K562 (cell line): ENCODE measurements at regions not wholly inside any gene's neighbourhood (a gene's known extent, or its start where the extent isn't known, plus 50 kb on each side); places are given as distances from the start of the nearest gene placed in this dataset.

Source experiments
- ATAC-seq: fragments of 200-7000 bp; cut with Tn5 transposase; 3 replicates; pipeline ENCODE4 v1.9.1; 2020; ENCODE audit warnings: moderate library complexity
- BruUV-seq: library from RNA; stranded (reverse); fragments of 400-500 nt; replicated peaks from 2 replicates; lab custom pipeline; 2021; lab: Mats Ljungman, UMichigan
- CTCF ChIA-PET: fragments of 300-600 bp; formaldehyde crosslinking; extraction: SDS; loops from one replicate; lab custom pipeline; 2021; ENCODE audit warnings: low intra/inter-chr PET ratio; lab: Yijun Ruan, JAX
- POLR2A ChIA-PET: fragments of 300-600, 350-650 bp; sonication (Branson Sonifier 250); formaldehyde crosslinking; extraction: SDS; loops from one replicate; lab custom pipeline; 2021; ENCODE audit warnings: antibody characterized with exemption, inconsistent platforms; lab: Yijun Ruan, JAX
- DNase-seq, 4 experiments: peaks; one replicate each; pipeline versions ENCODE4 v3.0.0 to v3.0.0-alpha.2; 2011 to 2018; ENCODE audit warnings: low spot score in 3 of 4, mixed read lengths in 3 of 4; ENCODE audit errors: extremely low read depth in 1 of 4
- FAIRE-seq: peaks from 2 replicates; lab custom pipeline; 2011; peaks lifted over from hg19 to GRCh38; lab: Jason Lieb, UNC
- H2AFZ ChIP-seq: 2 replicates; pipeline ENCODE4 v1.6.0; 2011; ENCODE audit warnings: low read depth, low read length, control low read depth, inconsistent platforms
- H3K27ac ChIP-seq: fragments of 200-600 bp; 3 replicates; pipeline ENCODE4 v1.8.0; 2011; ENCODE audit warnings: low read depth, mild to moderate bottlenecking, control low read depth, inconsistent platforms, low read length, moderate library complexity, mixed read lengths; ENCODE audit errors: extremely low read depth
- H3K27me3 ChIP-seq, 2 experiments: fragments of 300-600 bp in 1 of 2; 2 replicates in 1 of 2; 3 replicates in 1 of 2; pipeline versions ENCODE4 v1.6.0 to v1.8.0; 2011; ENCODE audit warnings: inconsistent platforms in 2 of 2, low read length in 2 of 2, mild to moderate bottlenecking in 1 of 2, mixed read lengths in 1 of 2, moderate library complexity in 1 of 2; ENCODE audit not compliant: control insufficient read depth in 2 of 2, insufficient read depth in 2 of 2
- H3K36me3 ChIP-seq: fragments of 300-600 bp; 3 replicates; pipeline ENCODE4 v1.8.0; 2011; ENCODE audit warnings: mild to moderate bottlenecking, low read length, inconsistent platforms; ENCODE audit not compliant: control insufficient read depth, insufficient read depth
- H3K4me1 ChIP-seq, 2 experiments: fragments of 200-600 bp in 1 of 2; replicated peaks in 1 of 2; 2 replicates in 1 of 2; 3 replicates in 1 of 2; pipeline versions ENCODE4 v1.5.1 to v1.8.0; 2011; ENCODE audit warnings: inconsistent platforms in 2 of 2, low read length in 2 of 2, mild to moderate bottlenecking in 1 of 2, mixed read lengths in 1 of 2, moderate library complexity in 1 of 2; ENCODE audit not compliant: control insufficient read depth in 2 of 2, insufficient read depth in 2 of 2
- H3K4me2 ChIP-seq: 2 replicates; pipeline ENCODE4 v1.6.1; 2011; ENCODE audit warnings: low read length, control low read depth, inconsistent platforms, mixed read lengths; ENCODE audit not compliant: insufficient read depth
- H3K4me3 ChIP-seq: fragments of 200-600 bp; sonication (generic), shearing (Covaris generic); 2 replicates; pipeline ENCODE4 v1.5.1; 2016; ENCODE audit warnings: control low read depth, inconsistent platforms
- H3K79me2 ChIP-seq: fragments of 200-600 bp; 3 replicates; pipeline ENCODE4 v1.8.0; 2011; ENCODE audit warnings: low read length, inconsistent platforms; ENCODE audit not compliant: control insufficient read depth, insufficient read depth
- H3K9ac ChIP-seq, 2 experiments: 2 replicates each; pipeline versions ENCODE4 v1.6.0 to v1.6.1; 2011; ENCODE audit warnings: low read depth in 2 of 2, low read length in 2 of 2, control low read depth in 1 of 2, inconsistent platforms in 1 of 2, mild to moderate bottlenecking in 1 of 2, mixed read lengths in 1 of 2; ENCODE audit not compliant: insufficient read depth in 1 of 2
- H3K9me1 ChIP-seq: one replicate; pipeline ENCODE4 v1.6.0; 2011; ENCODE audit warnings: inconsistent platforms, mild to moderate bottlenecking, low read length, moderate library complexity; ENCODE audit not compliant: control insufficient read depth, insufficient read depth
- H3K9me3 ChIP-seq: replicated peaks from 2 replicates; pipeline ENCODE4 v1.5.1; 2011; ENCODE audit warnings: low read depth, low read length, inconsistent platforms; ENCODE audit not compliant: control insufficient read depth, insufficient read depth
- H4K20me1 ChIP-seq: replicated peaks from 2 replicates; pipeline ENCODE4 v1.6.1; 2011; ENCODE audit warnings: low read length, inconsistent platforms, mixed read lengths; ENCODE audit not compliant: control insufficient read depth, insufficient read depth
- ATF1 ChIP-seq, 2 experiments: fragments of 450-650 bp in 1 of 2; IDR thresholded peaks; 2 replicates each; pipeline ENCODE4 v1.6.1; 2016; ENCODE audit warnings: missing compliant biosample characterization in 1 of 2, missing genetic modification characterization in 1 of 2
- CBFB ChIP-seq: sonication (generic); formaldehyde crosslinking; IDR thresholded peaks from 2 replicates; pipeline ENCODE4 v1.4.0; 2020; ENCODE audit warnings: mild to moderate bottlenecking, missing genetic modification reagents
- JUND ChIP-seq, 2 experiments: IDR thresholded peaks; 2 replicates in 1 of 2; 3 replicates in 1 of 2; pipeline ENCODE4 v1.6.1; 2011; ENCODE audit warnings: borderline replicate concordance in 2 of 2, low read depth in 2 of 2, low read length in 2 of 2, improper control_type of control experiment in 1 of 2, missing biosample characterization in 1 of 2, missing genetic modification characterization in 1 of 2, missing genetic modification reagents in 1 of 2
- POLR2AphosphoS5 ChIP-seq: IDR thresholded peaks from 2 replicates; pipeline ENCODE4 v1.6.1; 2011; ENCODE audit warnings: mild to moderate bottlenecking, low read depth, low read length, moderate library complexity; ENCODE audit not compliant: control insufficient read depth, insufficient read depth
- SMARCA5 ChIP-seq: fragments of 450-650 bp; IDR thresholded peaks from 2 replicates; pipeline ENCODE4 v1.6.1; 2016
- ZC3H8 ChIP-seq: fragments of 450-650 bp; IDR thresholded peaks from 2 replicates; pipeline ENCODE4 v1.6.1; 2017
- ZNF124 ChIP-seq: sonication (generic); formaldehyde crosslinking; IDR thresholded peaks from 2 replicates; pipeline ENCODE4 v1.8.1; 2022; ENCODE audit warnings: missing genetic modification reagents
- ZNF239 ChIP-seq: fragments of 250-450 bp; sonication (Bioruptor Pico); IDR thresholded peaks from 2 replicates; pipeline ENCODE4 v1.4.0; 2020; ENCODE audit warnings: mild to moderate bottlenecking
- ZNF282 ChIP-seq: sonication (generic); formaldehyde crosslinking; IDR thresholded peaks from 2 replicates; pipeline ENCODE4 v1.8.1; 2023; ENCODE audit warnings: missing genetic modification reagents
- ZNF311 ChIP-seq: fragments of 250-450 bp; sonication (Bioruptor Pico); IDR thresholded peaks from 2 replicates; pipeline ENCODE4 v1.4.0; 2020; ENCODE audit warnings: mild to moderate bottlenecking, moderate library complexity
- WGBS: fragments of 100-300 bp; shearing (Covaris generic); methylation state at CpG from one replicate; pipeline ENCODE4 v1.1.6; 2016; ENCODE audit warnings: low coverage, mixed read lengths; ENCODE audit not compliant: insufficient coverage; ENCODE audit errors: missing lambda C conversion rate; 5-methylcytosine and 5-hydroxymethylcytosine counted together
- in situ Hi-C: fragments of 300-500 bp; cut with MboI; formaldehyde crosslinking; loops from 4 replicates; pipeline ENCODE4 v1.15.0; 2018; ENCODE audit warnings: inconsistent platforms, mixed read lengths
- intact Hi-C: fragments of 100-400 bp; cut with micrococcal nuclease; formaldehyde crosslinking; loops from 2 replicates; pipeline ENCODE4 v1.14.2; 2022
- TF ChIP-seq, protein P1 (sequence below): sonication (generic); formaldehyde crosslinking; IDR thresholded peaks from 2 replicates; pipeline ENCODE4 v1.8.0; 2023; ENCODE audit warnings: mild to moderate bottlenecking, missing genetic modification reagents
- TF ChIP-seq, protein P2 (sequence below): fragments of 450-650 bp; formaldehyde crosslinking; IDR thresholded peaks from 2 replicates; pipeline ENCODE4 v1.4.0; 2020; ENCODE audit warnings: mild to moderate bottlenecking, moderate library complexity
- TF ChIP-seq, protein P3 (sequence below): fragments of 250-450 bp; sonication (Bioruptor Pico); IDR thresholded peaks from 2 replicates; pipeline ENCODE4 v1.4.0; 2020; ENCODE audit warnings: mild to moderate bottlenecking, moderate library complexity, borderline replicate concordance

DNA sequence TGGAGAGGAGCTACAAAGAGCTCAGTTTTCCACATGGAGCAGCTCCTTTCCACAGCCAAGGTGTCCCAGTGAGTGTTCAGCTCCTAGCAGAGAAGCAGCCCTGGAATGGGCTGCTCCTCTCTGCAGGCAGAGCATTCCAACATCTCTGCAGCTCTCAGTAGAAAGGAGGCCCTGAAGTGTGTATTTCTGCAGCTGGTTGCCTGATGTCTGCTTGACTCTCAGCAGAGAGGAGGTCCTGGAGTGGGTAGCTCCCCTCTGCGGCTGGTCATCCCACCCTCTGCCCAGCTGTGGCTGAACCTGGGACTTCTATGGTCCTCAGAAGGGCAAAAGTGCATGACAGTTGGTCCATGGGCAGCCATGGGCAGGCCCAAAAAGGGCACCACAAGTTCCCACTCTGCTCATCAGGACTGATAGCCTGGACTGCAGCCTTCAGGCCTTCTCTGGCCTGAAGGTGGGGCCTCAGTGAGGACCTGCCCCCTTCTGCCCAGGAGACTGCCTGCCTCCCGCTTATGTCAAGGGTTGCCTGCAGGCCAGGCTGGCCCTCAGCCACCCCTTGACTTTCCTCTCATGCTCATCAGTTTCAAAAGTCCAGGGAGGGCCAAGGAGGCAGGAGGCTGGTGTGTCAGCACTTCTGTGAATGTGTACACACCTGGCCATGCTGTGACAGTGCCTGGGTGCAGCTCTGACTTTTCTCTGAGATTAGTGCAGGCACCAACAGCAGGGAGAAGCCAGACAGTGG is 605.9 kb upstream of the FAM174A start:
- H3K36me3 ChIP-seq = no peaks in the 10 kb centered on the region
- no peaks in the 10 kb centered on the region for H3K9me3 ChIP-seq
- ChIA-PET CTCF (no interaction called here), POLR2A (no interaction called here)
- in situ Hi-C loops = no loop called here
- no TSS peak for BruUV-seq
- no peaks in the 10 kb centered on the region for H3K79me2 ChIP-seq
- no peak overlapping the region for H3K9ac ChIP-seq
- H3K4me2 ChIP-seq = no peak overlapping the region
- no peaks in the 10 kb centered on the region for H3K9me1 ChIP-seq
- FAIRE-seq = no peak
- intact Hi-C loops = no loop called here
- no peak overlapping the region for H3K4me3 ChIP-seq
- no peak for ATAC-seq
- no peak overlapping the region for H3K27ac ChIP-seq
- no peak overlapping the region for H2AFZ ChIP-seq
- 0% methylated on average over 1 of the region's 2 CpGs for WGBS
- no peaks in the 10 kb centered on the region for H3K4me1 ChIP-seq
- H4K20me1 ChIP-seq = no peaks in the 10 kb centered on the region
- no peak for DNase-seq
- no peaks in the 10 kb centered on the region for H3K27me3 ChIP-seq
- TF ChIP-seq ZNF311 (no peak), SMARCA5 (no peak), ZNF239 (CRISPR knock-in tag) (no peak), ATF1 (CRISPR knock-in tag; IDR thresholded peaks at IDR 0.05) (no peak), ATF1 (tag; IDR thresholded peaks at IDR 0.05) (no peak), ZNF282 (no peak), JUND (IDR thresholded peaks at IDR 0.05; ENCODE audit: borderline replicate concordance, low read depth, low read length) (no peak), JUND (tag; IDR thresholded peaks at IDR 0.05; ENCODE audit: borderline replicate concordance, low read depth, low read length) (no peak), POLR2AphosphoS5 (no peak), ZC3H8 (no peak), CBFB (CRISPR knock-in tag) (no peak), ZNF124 (no peak)
- TF ChIP-seq, protein P1, sequence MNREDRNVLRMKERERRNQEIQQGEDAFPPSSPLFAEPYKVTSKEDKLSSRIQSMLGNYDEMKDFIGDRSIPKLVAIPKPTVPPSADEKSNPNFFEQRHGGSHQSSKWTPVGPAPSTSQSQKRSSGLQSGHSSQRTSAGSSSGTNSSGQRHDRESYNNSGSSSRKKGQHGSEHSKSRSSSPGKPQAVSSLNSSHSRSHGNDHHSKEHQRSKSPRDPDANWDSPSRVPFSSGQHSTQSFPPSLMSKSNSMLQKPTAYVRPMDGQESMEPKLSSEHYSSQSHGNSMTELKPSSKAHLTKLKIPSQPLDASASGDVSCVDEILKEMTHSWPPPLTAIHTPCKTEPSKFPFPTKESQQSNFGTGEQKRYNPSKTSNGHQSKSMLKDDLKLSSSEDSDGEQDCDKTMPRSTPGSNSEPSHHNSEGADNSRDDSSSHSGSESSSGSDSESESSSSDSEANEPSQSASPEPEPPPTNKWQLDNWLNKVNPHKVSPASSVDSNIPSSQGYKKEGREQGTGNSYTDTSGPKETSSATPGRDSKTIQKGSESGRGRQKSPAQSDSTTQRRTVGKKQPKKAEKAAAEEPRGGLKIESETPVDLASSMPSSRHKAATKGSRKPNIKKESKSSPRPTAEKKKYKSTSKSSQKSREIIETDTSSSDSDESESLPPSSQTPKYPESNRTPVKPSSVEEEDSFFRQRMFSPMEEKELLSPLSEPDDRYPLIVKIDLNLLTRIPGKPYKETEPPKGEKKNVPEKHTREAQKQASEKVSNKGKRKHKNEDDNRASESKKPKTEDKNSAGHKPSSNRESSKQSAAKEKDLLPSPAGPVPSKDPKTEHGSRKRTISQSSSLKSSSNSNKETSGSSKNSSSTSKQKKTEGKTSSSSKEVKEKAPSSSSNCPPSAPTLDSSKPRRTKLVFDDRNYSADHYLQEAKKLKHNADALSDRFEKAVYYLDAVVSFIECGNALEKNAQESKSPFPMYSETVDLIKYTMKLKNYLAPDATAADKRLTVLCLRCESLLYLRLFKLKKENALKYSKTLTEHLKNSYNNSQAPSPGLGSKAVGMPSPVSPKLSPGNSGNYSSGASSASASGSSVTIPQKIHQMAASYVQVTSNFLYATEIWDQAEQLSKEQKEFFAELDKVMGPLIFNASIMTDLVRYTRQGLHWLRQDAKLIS (CRISPR knock-in tag) = no peak
- TF ChIP-seq, protein P2, sequence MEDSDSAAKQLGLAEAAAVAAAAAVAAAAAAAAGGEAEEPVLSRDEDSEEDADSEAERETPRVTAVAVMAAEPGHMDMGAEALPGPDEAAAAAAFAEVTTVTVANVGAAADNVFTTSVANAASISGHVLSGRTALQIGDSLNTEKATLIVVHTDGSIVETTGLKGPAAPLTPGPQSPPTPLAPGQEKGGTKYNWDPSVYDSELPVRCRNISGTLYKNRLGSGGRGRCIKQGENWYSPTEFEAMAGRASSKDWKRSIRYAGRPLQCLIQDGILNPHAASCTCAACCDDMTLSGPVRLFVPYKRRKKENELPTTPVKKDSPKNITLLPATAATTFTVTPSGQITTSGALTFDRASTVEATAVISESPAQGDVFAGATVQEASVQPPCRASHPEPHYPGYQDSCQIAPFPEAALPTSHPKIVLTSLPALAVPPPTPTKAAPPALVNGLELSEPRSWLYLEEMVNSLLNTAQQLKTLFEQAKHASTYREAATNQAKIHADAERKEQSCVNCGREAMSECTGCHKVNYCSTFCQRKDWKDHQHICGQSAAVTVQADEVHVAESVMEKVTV (CRISPR knock-in tag) = no peak
- TF ChIP-seq, protein P3, sequence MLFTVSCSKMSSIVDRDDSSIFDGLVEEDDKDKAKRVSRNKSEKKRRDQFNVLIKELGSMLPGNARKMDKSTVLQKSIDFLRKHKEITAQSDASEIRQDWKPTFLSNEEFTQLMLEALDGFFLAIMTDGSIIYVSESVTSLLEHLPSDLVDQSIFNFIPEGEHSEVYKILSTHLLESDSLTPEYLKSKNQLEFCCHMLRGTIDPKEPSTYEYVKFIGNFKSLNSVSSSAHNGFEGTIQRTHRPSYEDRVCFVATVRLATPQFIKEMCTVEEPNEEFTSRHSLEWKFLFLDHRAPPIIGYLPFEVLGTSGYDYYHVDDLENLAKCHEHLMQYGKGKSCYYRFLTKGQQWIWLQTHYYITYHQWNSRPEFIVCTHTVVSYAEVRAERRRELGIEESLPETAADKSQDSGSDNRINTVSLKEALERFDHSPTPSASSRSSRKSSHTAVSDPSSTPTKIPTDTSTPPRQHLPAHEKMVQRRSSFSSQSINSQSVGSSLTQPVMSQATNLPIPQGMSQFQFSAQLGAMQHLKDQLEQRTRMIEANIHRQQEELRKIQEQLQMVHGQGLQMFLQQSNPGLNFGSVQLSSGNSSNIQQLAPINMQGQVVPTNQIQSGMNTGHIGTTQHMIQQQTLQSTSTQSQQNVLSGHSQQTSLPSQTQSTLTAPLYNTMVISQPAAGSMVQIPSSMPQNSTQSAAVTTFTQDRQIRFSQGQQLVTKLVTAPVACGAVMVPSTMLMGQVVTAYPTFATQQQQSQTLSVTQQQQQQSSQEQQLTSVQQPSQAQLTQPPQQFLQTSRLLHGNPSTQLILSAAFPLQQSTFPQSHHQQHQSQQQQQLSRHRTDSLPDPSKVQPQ (CRISPR knock-in tag) = no peak
